ENCODE measurements at regions not wholly inside any gene's neighbourhood (a gene's known extent, or its start where the extent isn't known, plus 50 kb on each side); places are given as distances from the start of the nearest gene placed in this dataset.

DNA sequence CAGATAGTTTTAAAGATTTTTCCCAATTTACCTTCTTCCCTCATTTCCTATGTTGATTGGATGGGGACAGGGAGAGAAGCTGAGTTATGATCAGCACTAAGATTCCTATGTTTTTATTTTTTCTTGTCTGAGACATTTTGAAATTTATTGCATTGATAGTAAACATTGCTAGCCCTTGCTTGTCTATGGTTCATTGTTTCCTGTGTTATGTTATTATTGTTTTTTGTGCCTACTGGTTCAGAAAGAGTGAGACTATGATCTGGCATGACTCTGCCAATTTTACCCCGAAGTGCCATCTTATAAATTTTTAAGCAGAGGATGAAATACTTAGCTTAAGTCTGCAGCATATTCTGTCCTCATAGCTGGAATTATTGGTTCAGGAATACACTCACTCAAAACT, 478.5 kb downstream of the MBD2 start:
- TF ChIP-seq, protein P1, sequence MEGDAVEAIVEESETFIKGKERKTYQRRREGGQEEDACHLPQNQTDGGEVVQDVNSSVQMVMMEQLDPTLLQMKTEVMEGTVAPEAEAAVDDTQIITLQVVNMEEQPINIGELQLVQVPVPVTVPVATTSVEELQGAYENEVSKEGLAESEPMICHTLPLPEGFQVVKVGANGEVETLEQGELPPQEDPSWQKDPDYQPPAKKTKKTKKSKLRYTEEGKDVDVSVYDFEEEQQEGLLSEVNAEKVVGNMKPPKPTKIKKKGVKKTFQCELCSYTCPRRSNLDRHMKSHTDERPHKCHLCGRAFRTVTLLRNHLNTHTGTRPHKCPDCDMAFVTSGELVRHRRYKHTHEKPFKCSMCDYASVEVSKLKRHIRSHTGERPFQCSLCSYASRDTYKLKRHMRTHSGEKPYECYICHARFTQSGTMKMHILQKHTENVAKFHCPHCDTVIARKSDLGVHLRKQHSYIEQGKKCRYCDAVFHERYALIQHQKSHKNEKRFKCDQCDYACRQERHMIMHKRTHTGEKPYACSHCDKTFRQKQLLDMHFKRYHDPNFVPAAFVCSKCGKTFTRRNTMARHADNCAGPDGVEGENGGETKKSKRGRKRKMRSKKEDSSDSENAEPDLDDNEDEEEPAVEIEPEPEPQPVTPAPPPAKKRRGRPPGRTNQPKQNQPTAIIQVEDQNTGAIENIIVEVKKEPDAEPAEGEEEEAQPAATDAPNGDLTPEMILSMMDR (IDR thresholded peaks at IDR 0.05), result no peak
- no peaks in the 10 kb centered on the region for H3K36me3 ChIP-seq
- H3K4me3 ChIP-seq, result no peak overlapping the region
- H3K27ac ChIP-seq, result no peak overlapping the region
- DNase-seq (ENCODE audit: low spot score in 2 of 2), result no peak
- H3K27me3 ChIP-seq, result no peaks in the 10 kb centered on the region
- H3K4me1 ChIP-seq, result no peaks in the 10 kb centered on the region
- no peaks in the 10 kb centered on the region for H3K9me3 ChIP-seq
- intact Hi-C loops (cut with DNase I), result no loop called here

DNA sequence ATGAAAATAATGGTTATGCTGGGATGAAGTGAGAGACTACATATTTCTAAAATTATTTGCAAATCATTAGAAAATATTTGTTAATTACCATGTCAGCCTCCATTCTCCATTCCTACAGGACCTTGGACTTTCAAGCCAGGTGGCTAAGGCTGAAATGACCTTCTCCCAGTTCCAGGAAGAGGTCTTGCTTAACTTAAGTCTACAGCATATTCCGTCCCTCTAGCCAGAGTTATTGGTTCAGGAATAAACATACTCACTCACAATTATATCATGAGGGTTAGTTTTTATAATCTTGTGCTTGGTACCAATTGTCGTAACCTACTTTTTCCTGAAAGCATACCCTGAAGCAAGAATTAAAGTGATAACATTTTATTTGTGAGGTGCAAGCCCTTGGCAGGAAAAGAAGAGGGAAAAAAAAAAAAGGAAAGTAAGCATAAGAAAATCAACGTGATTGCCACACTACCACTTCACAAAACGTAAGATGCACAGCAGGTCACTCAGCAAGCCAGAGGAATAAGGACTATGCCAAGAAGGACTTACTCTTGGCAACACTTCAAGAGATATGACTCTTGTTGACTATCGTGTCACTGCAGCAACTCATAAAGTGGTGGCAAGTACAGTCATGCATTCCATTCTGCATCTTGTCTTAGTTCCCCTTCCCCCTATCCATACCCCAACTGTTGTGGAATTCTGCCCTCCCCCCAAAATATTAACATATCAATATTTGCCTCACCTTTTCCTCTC, 479.1 kb downstream of the MBD2 start:
- intact Hi-C loops (cut with DNase I), result no loop called here
- no peak for DNase-seq (ENCODE audit: low spot score in 2 of 2)
- Histone ChIP-seq H3K36me3 (no peaks in the 10 kb centered on the region), H3K4me1 (no peaks in the 10 kb centered on the region), H3K27ac (no peak overlapping the region), H3K9me3 (no peaks in the 10 kb centered on the region), H3K4me3 (no peak overlapping the region), H3K27me3 (no peaks in the 10 kb centered on the region)
- TF ChIP-seq, protein P1 (IDR thresholded peaks at IDR 0.05), result no peak

- TF ChIP-seq, protein P1 (IDR thresholded peaks at IDR 0.05), result no peak
- intact Hi-C loops (cut with DNase I), result no loop called here
These were observed 484.8 kb downstream of the MBD2 start for GRCh38 chr18:53739700-53740099.

DNA sequence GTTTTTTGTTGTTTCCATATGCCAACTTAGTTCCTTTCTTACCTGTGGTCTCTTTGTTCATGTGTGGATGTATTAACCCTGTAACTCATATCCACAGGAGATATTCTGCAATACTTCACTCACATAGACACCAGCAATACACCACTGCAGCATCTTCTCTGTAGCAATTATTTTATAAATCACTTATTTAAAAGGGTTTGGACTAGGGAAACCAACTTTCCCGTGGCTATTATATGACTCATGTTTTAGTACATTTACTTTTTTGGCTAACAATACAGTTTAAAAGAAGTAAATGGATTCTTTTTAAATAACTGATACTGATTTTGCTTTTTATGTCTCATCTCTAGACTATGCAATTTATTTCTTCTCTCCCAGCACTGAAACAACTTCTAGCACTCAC, 488.9 kb downstream of the MBD2 start:
- H3K4me3 ChIP-seq, result no peak overlapping the region
- intact Hi-C loops (cut with DNase I), result no loop called here
- H3K9me3 ChIP-seq, result no peaks in the 10 kb centered on the region
- DNase-seq (ENCODE audit: low spot score in 2 of 2), result no peak
- H3K36me3 ChIP-seq, result no peaks in the 10 kb centered on the region
- TF ChIP-seq, protein P1 (IDR thresholded peaks at IDR 0.05), result no peak
- H3K27ac ChIP-seq, result no peak overlapping the region
- H3K4me1 ChIP-seq, result no peaks in the 10 kb centered on the region
- H3K27me3 ChIP-seq, result no peaks in the 10 kb centered on the region

More at GRCh38 chr18:53739700-53740099, 484.8 kb downstream of the MBD2 start:
- no peak overlapping the region for H3K4me3 ChIP-seq
- DNase-seq (ENCODE audit: low spot score in 2 of 2), result no peak
- no peak overlapping the region for H3K27ac ChIP-seq
- H3K4me1 ChIP-seq, result no peaks in the 10 kb centered on the region
- H3K36me3 ChIP-seq, result no peaks in the 10 kb centered on the region
- H3K9me3 ChIP-seq, result no peaks in the 10 kb centered on the region
- H3K27me3 ChIP-seq, result no peaks in the 10 kb centered on the region

DNA sequence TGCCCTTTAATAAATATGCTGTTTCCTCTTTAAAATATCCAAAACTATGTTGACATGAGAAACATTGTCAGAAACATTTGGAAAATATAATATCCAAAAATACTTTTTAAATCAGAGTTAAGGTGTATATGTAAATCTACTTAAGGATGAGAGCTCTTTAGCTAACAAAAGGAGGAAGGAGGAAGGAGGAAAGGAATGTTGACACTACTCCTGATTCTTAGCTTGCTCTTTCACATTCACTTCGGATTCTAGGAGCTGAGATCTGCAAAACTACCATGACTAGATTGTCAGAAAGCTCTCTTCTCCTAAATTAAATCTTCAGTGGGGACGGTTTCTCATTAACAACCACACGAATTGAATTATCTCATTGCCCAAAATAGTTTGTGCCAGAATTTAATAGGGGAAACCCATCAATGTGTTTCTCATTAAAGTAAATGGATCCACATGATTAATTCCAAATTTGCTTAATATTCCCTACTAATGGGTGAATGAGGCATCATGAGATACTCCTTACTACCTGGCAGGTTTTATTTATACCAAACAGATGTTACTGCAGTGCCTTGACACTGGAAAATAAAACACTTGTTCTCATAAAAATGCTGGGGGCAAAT, 509.1 kb downstream of the MBD2 start:
- H3K4me3 ChIP-seq, result no peak overlapping the region
- intact Hi-C loops (cut with DNase I), result no loop called here
- no peaks in the 10 kb centered on the region for H3K4me1 ChIP-seq
- no peak for DNase-seq (ENCODE audit: low spot score in 2 of 2)
- no peak overlapping the region for H3K27ac ChIP-seq
- H3K9me3 ChIP-seq, result no peaks in the 10 kb centered on the region
- TF ChIP-seq, protein P1 (IDR thresholded peaks at IDR 0.05), result no peak
- no peaks in the 10 kb centered on the region for H3K36me3 ChIP-seq
- no peaks in the 10 kb centered on the region for H3K27me3 ChIP-seq
